ENCODE measurements at regions not wholly inside any gene's neighbourhood (a gene's known extent, or its start where the extent isn't known, plus 50 kb on each side); places are given as distances from the start of the nearest gene placed in this dataset.

DNA sequence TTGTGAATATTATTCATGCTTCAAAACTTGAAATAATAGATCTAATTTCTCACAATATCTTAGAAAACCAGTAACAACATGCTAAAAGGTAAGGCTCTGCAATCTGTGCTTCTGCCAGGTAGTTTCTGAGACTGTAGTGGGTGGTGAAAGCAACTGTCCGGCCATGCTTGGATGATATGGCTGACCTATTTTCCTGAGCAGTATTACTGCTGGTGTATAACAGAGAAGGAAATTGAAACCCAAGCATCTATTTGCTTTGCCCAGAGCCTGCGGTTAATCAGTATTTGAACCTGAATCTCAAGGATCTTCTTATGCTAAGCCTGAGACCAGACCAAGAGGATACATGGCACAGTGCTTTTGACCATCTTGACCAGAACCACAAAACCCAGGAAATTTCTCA lies 563.8 kb downstream of the COL12A1 start:
- no peaks in the 10 kb centered on the region for H3K79me2 ChIP-seq (ENCODE audit: insufficient read depth, low read depth, low read length)
- H4K20me1 ChIP-seq (ENCODE audit: insufficient read depth, low read length), result no peaks in the 10 kb centered on the region
- ChIA-PET CTCF (ENCODE audit: unreplicated experiment) (no interaction called here), POLR2A (no interaction called here)
- no peak overlapping the region for H3K4me2 ChIP-seq (ENCODE audit: low read length)
- intact Hi-C loops (cut with micrococcal nuclease; ENCODE audit: unreplicated experiment), result no loop called here
- H3K4me3 ChIP-seq (ENCODE audit: low read depth, low read length, poor library complexity, severe bottlenecking), result no peak overlapping the region
- H3K9me2 ChIP-seq (ENCODE audit: insufficient read depth, low read length), result no peaks in the 10 kb centered on the region
- no peak overlapping the region for H2AFZ ChIP-seq (ENCODE audit: low read length)
- H3K27ac ChIP-seq (ENCODE audit: low read depth, low read length, poor library complexity, severe bottlenecking), result no peak overlapping the region
- H3K36me3 ChIP-seq (ENCODE audit: insufficient read depth, low read length), result no peaks in the 10 kb centered on the region
- DNase-seq (ENCODE audit: low spot score), result no peak
- TF ChIP-seq EZH2phosphoT487 (IDR thresholded peaks at IDR 0.05; ENCODE audit: borderline replicate concordance, low read depth, low read length), result no peak
- TF ChIP-seq, protein P1, sequence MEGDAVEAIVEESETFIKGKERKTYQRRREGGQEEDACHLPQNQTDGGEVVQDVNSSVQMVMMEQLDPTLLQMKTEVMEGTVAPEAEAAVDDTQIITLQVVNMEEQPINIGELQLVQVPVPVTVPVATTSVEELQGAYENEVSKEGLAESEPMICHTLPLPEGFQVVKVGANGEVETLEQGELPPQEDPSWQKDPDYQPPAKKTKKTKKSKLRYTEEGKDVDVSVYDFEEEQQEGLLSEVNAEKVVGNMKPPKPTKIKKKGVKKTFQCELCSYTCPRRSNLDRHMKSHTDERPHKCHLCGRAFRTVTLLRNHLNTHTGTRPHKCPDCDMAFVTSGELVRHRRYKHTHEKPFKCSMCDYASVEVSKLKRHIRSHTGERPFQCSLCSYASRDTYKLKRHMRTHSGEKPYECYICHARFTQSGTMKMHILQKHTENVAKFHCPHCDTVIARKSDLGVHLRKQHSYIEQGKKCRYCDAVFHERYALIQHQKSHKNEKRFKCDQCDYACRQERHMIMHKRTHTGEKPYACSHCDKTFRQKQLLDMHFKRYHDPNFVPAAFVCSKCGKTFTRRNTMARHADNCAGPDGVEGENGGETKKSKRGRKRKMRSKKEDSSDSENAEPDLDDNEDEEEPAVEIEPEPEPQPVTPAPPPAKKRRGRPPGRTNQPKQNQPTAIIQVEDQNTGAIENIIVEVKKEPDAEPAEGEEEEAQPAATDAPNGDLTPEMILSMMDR (conservative IDR thresholded peaks at IDR 0.05; ENCODE audit: low read length), result no peak
- no peaks in the 10 kb centered on the region for H3K4me1 ChIP-seq (ENCODE audit: insufficient read depth, low read length, poor library complexity, severe bottlenecking)
- H3K9me3 ChIP-seq (ENCODE audit: low read length), result no peaks in the 10 kb centered on the region
- no TSS peak for BruUV-seq (replicated peaks)

DNA sequence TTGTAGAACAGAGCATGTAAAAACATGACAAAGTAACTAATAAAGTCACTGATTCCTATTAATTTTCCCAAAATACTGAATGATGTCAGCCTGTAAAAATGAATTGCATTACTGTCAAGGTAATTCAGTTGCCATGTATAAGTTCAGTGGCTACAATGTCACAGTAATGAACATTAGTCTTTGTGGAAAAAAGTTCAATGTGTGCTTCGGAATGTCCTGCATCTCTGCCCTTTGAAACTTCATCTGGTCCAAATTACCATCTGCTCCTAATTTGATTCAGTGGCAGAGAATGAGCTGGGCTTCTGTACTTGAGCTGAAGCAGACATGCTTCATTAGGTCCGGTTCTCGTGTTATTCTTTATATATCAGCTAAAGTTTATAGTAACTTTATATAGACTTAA lies 567.4 kb downstream of the COL12A1 start:
- no peak for DNase-seq (ENCODE audit: low spot score)
- CTCF ChIA-PET (ENCODE audit: unreplicated experiment), result no interaction called here

DNA sequence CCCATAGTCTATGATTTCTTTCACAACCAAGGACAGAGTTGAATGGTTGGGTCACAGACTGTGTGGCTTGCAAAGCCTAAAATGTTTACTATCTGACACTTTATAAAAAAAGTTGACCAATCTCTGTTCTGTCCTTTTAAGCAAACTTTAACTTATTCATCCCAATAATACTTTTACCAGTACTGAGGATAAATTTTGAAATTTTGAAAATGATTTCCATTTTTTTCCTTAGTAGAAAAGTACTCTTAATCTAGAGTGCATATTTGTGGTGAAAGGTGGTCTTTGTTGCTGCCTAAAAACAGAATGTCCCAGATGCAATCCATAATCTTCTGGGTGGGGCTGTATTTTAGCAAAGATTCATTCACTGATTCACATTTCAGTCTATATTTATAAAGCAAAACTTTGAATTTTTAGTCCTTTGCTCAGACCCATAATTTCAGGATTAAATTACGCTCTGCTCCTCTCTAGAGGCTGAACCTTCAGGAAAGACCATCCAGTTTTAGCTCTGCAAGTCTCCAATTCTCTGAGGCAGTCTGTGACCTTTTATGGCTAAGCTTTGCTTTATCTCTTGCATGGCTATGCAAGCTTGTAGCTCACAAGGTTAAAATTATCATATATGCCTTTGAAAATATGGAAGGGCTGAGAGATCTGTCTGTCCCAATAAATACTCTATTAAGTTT lies 573.5 kb downstream of the COL12A1 start:
- Histone ChIP-seq H3K9me3 (ENCODE audit: low read length) (no peaks in the 10 kb centered on the region), H2AFZ (ENCODE audit: low read length) (no peak overlapping the region), H3K4me3 (ENCODE audit: low read depth, low read length, poor library complexity, severe bottlenecking) (no peak overlapping the region), H3K9me2 (ENCODE audit: insufficient read depth, low read length) (no peaks in the 10 kb centered on the region), H4K20me1 (ENCODE audit: insufficient read depth, low read length) (no peaks in the 10 kb centered on the region), H3K27ac (ENCODE audit: low read depth, low read length, poor library complexity, severe bottlenecking) (no peak overlapping the region), H3K79me2 (ENCODE audit: insufficient read depth, low read depth, low read length) (no peaks in the 10 kb centered on the region), H3K4me2 (ENCODE audit: low read length) (no peak overlapping the region), H3K4me1 (ENCODE audit: insufficient read depth, low read length, poor library complexity, severe bottlenecking) (no peaks in the 10 kb centered on the region), H3K36me3 (ENCODE audit: insufficient read depth, low read length) (no peaks in the 10 kb centered on the region)
- TF ChIP-seq EZH2phosphoT487 (IDR thresholded peaks at IDR 0.05; ENCODE audit: borderline replicate concordance, low read depth, low read length), result no peak
- TF ChIP-seq, protein P1 (conservative IDR thresholded peaks at IDR 0.05; ENCODE audit: low read length), result no peak
- intact Hi-C loops (cut with micrococcal nuclease; ENCODE audit: unreplicated experiment), result no loop called here
- DNase-seq (ENCODE audit: low spot score), result no peak
- BruUV-seq (replicated peaks), result no TSS peak
- CTCF ChIA-PET (ENCODE audit: unreplicated experiment), result no interaction called here
- POLR2A ChIA-PET, result interaction anchor here (0.6 kb wide), 2 partner anchors 218 to 1244 kb away, joined by 4 to 9 read pairs; no protein-coding TSS in a partner anchor

More for the DNA sequence above, 567.4 kb downstream of the COL12A1 start:
- Histone ChIP-seq H3K4me3 (ENCODE audit: low read depth, low read length, poor library complexity, severe bottlenecking) (no peak overlapping the region), H3K4me2 (ENCODE audit: low read length) (no peak overlapping the region), H3K4me1 (ENCODE audit: insufficient read depth, low read length, poor library complexity, severe bottlenecking) (no peaks in the 10 kb centered on the region), H3K79me2 (ENCODE audit: insufficient read depth, low read depth, low read length) (no peaks in the 10 kb centered on the region), H2AFZ (ENCODE audit: low read length) (no peak overlapping the region), H3K27ac (ENCODE audit: low read depth, low read length, poor library complexity, severe bottlenecking) (no peak overlapping the region), H4K20me1 (ENCODE audit: insufficient read depth, low read length) (no peaks in the 10 kb centered on the region), H3K36me3 (ENCODE audit: insufficient read depth, low read length) (no peaks in the 10 kb centered on the region), H3K9me2 (ENCODE audit: insufficient read depth, low read length) (no peaks in the 10 kb centered on the region), H3K9me3 (ENCODE audit: low read length) (no peaks in the 10 kb centered on the region)
- no peak for TF ChIP-seq EZH2phosphoT487 (IDR thresholded peaks at IDR 0.05; ENCODE audit: borderline replicate concordance, low read depth, low read length)
- TF ChIP-seq, protein P1 (conservative IDR thresholded peaks at IDR 0.05; ENCODE audit: low read length), result no peak
- no TSS peak for BruUV-seq (replicated peaks)
- intact Hi-C loops (cut with micrococcal nuclease; ENCODE audit: unreplicated experiment), result no loop called here
- POLR2A ChIA-PET, result no interaction called here
